Keratinocyte (primary cell): ENCODE measurements at regions not wholly inside any gene's neighbourhood (a gene's known extent, or its start where the extent isn't known, plus 50 kb on each side); places are given as distances from the start of the nearest gene placed in this dataset.

Experiments
- DNase-seq: peaks from one replicate; pipeline ENCODE4 v3.0.0-alpha.2; 2011; ENCODE audit warnings: low read depth, missing footprints, low spot score
- FAIRE-seq: peaks from 2 replicates; lab custom pipeline; 2011; peaks lifted over from hg19 to GRCh38; lab: Jason Lieb, UNC
- H2AFZ ChIP-seq: 2 replicates; pipeline ENCODE4 v1.6.0; 2012; ENCODE audit warnings: low read length, control low read depth, inconsistent platforms; ENCODE audit not compliant: control insufficient read depth
- H3K27ac ChIP-seq: 2 replicates; pipeline ENCODE4 v1.5.1; 2011; ENCODE audit warnings: low read length; ENCODE audit not compliant: control insufficient read depth, insufficient read depth
- H3K27me3 ChIP-seq: 3 replicates; pipeline ENCODE4 v1.6.0; 2011; ENCODE audit warnings: low read length; ENCODE audit not compliant: control insufficient read depth, insufficient read depth; ENCODE audit errors: extremely low read depth
- H3K36me3 ChIP-seq, 2 experiments: 2 replicates in 1 of 2; 3 replicates in 1 of 2; pipeline ENCODE4 v1.5.1; 2011; ENCODE audit warnings: low read length in 2 of 2, mild to moderate bottlenecking in 1 of 2; ENCODE audit not compliant: control insufficient read depth in 2 of 2, insufficient read depth in 2 of 2; ENCODE audit errors: extremely low read depth in 1 of 2
- H3K4me1 ChIP-seq: 3 replicates; pipeline ENCODE4 v1.5.1; 2011; ENCODE audit warnings: low read length; ENCODE audit not compliant: control insufficient read depth, insufficient read depth; ENCODE audit errors: extremely low read depth
- H3K4me2 ChIP-seq: 3 replicates; pipeline ENCODE4 v1.6.0; 2011; ENCODE audit warnings: low read depth, low read length; ENCODE audit not compliant: control insufficient read depth, insufficient read depth; ENCODE audit errors: extremely low read depth
- H3K4me3 ChIP-seq, 3 experiments: fragments of 200-600 bp in 1 of 3; sonication (generic) in 1 of 3; 2 replicates in 2 of 3; 3 replicates in 1 of 3; pipeline ENCODE4 v1.5.1; 2011 to 2016; ENCODE audit warnings: low read length in 3 of 3, mild to moderate bottlenecking in 3 of 3, control low read depth in 2 of 3, inconsistent platforms in 1 of 3, low read depth in 1 of 3, mixed read lengths in 1 of 3, mixed run types in 1 of 3, moderate library complexity in 1 of 3; ENCODE audit not compliant: control insufficient read depth in 2 of 3, insufficient read depth in 2 of 3; ENCODE audit errors: extremely low read depth in 1 of 3
- H3K79me2 ChIP-seq: 2 replicates; pipeline ENCODE4 v1.6.0; 2012; ENCODE audit warnings: low read length; ENCODE audit not compliant: control insufficient read depth, insufficient read depth
- H3K9ac ChIP-seq: 3 replicates; pipeline ENCODE4 v1.6.0; 2011; ENCODE audit warnings: low read length; ENCODE audit not compliant: control insufficient read depth, insufficient read depth; ENCODE audit errors: extremely low read depth
- H3K9me1 ChIP-seq: 3 replicates; pipeline ENCODE4 v1.6.0; 2011; ENCODE audit warnings: low read length; ENCODE audit not compliant: control insufficient read depth, insufficient read depth; ENCODE audit errors: extremely low read depth
- H3K9me3 ChIP-seq: 2 replicates; pipeline ENCODE4 v1.5.1; 2012; ENCODE audit warnings: low read depth, low read length; ENCODE audit not compliant: control insufficient read depth
- H4K20me1 ChIP-seq: 3 replicates; pipeline ENCODE4 v1.6.0; 2011; ENCODE audit warnings: low read length; ENCODE audit not compliant: control insufficient read depth, insufficient read depth; ENCODE audit errors: extremely low read depth
- CTCF ChIP-seq, 3 experiments: IDR thresholded peaks in 1 of 3; conservative IDR thresholded peaks in 1 of 3; optimal IDR thresholded peaks in 1 of 3; 2 replicates in 2 of 3; 3 replicates in 1 of 3; pipeline versions ENCODE3 to v1.5.1; 2011; ENCODE audit warnings: low read length in 3 of 3, mild to moderate bottlenecking in 3 of 3, moderate library complexity in 2 of 3, control low read depth in 1 of 3, inconsistent platforms in 1 of 3; ENCODE audit not compliant: insufficient read depth in 2 of 3; ENCODE audit errors: extremely low read depth in 1 of 3
- EZH2 ChIP-seq: IDR thresholded peaks from one replicate; pipeline ENCODE4 v1.6.1; 2012; ENCODE audit warnings: inconsistent platforms, mild to moderate bottlenecking, low read length, moderate library complexity
- dilution Hi-C: fragments of 300-500 bp; cut with MboI; formaldehyde crosslinking; loops from one replicate; pipeline ENCODE4 v1.7.0; 2020; ENCODE audit warnings: low sequenced_read_pairs; ENCODE audit not compliant: extremely low pct_ligation_motif_present

GRCh38 chr9:11676821-11677220 is 1016.4 kb upstream of the TYRP1 start:
- Histone ChIP-seq H3K79me2 (no peaks in the 10 kb centered on the region), H3K4me3 (no peak overlapping the region), H2AFZ (no peak overlapping the region), H3K9me3 (no peaks in the 10 kb centered on the region), H3K4me2 (no peak overlapping the region), H3K27me3 (no peaks in the 10 kb centered on the region), H3K36me3 (no peaks in the 10 kb centered on the region), H3K4me1 (no peaks in the 10 kb centered on the region), H4K20me1 (no peaks in the 10 kb centered on the region), H3K9me1 (no peaks in the 10 kb centered on the region), H3K27ac (no peak overlapping the region), H3K9ac (no peak overlapping the region)
- no peak for FAIRE-seq
- dilution Hi-C loops = no loop called here
- TF ChIP-seq CTCF (optimal IDR thresholded peaks at IDR 0.05 in 1 of 3, IDR thresholded peaks at IDR 0.05 in 1 of 3, conservative IDR thresholded peaks at IDR 0.05 in 1 of 3; ENCODE audit: extremely low read depth in 1 of 3, insufficient read depth in 2 of 3, low read length in 3 of 3) = no peak
- no peak for DNase-seq

DNA sequence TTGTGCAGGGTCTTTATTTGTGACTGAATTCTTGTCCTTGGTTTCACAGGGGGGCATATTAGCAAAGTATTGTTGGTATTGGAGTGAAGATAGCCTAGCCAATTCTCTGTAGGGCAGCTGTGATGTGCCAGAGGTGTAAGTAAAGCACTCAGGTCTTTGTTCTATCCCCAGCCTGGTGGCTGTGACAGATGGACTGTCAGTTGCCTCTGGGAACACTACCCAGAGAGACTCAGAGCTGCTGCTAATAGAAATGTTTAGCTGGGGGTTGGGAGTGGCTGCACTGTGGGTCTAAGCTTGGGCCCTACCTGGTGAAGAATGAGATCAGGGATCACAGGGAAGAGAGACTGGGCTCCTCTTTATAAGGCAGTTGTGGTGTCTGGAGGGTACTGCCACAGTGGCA is 1006.5 kb upstream of the TYRP1 start:
- Histone ChIP-seq H3K4me2 (no peak overlapping the region), H3K36me3 (no peaks in the 10 kb centered on the region), H3K79me2 (no peaks in the 10 kb centered on the region), H3K27me3 (no peaks in the 10 kb centered on the region), H3K4me1 (no peaks in the 10 kb centered on the region), H4K20me1 (no peaks in the 10 kb centered on the region), H3K27ac (no peak overlapping the region), H3K9ac (no peak overlapping the region), H3K4me3 (no peak overlapping the region), H2AFZ (no peak overlapping the region), H3K9me3 (peaks cover 1% of the 10 kb centered on the region), H3K9me1 (no peaks in the 10 kb centered on the region)
- no peak for FAIRE-seq
- dilution Hi-C loops = no loop called here
- TF ChIP-seq EZH2 (no peak), CTCF (optimal IDR thresholded peaks at IDR 0.05 in 1 of 3, IDR thresholded peaks at IDR 0.05 in 1 of 3, conservative IDR thresholded peaks at IDR 0.05 in 1 of 3; ENCODE audit: extremely low read depth in 1 of 3, insufficient read depth in 2 of 3, low read length in 3 of 3) (no peak)
- DNase-seq = no peak
